Mesendoderm (in vitro differentiated cells): ENCODE measurements at regions not wholly inside any gene's neighbourhood (a gene's known extent, or its start where the extent isn't known, plus 50 kb on each side); places are given as distances from the start of the nearest gene placed in this dataset.
A peak's percentile ranks its signal among the peaks of the same experiment; 100 is the strongest.

Experiments used
- DNase-seq: peaks from one replicate; pipeline ENCODE4 v3.0.0; 2013
- H2AK5ac ChIP-seq: 2 replicates; pipeline ENCODE4 v1.6.1; 2013; ENCODE audit warnings: low read length, inconsistent platforms
- H2BK120ac ChIP-seq: 2 replicates; pipeline ENCODE4 v1.6.1; 2013; ENCODE audit warnings: low read depth, mild to moderate bottlenecking, low read length, moderate library complexity, mixed read lengths
- H2BK15ac ChIP-seq: replicated peaks from 2 replicates; pipeline ENCODE4 v1.6.1; 2013; ENCODE audit warnings: low read depth, mild to moderate bottlenecking, moderate library complexity
- H2BK5ac ChIP-seq: 2 replicates; pipeline ENCODE4 v1.6.1; 2013; ENCODE audit warnings: low read length, inconsistent platforms
- H3K18ac ChIP-seq: 2 replicates; pipeline ENCODE4 v1.6.1; 2013; ENCODE audit warnings: mild to moderate bottlenecking, low read length, mixed read lengths
- H3K23ac ChIP-seq: one replicate; pipeline ENCODE4 v1.6.1; 2013; ENCODE audit warnings: low read length
- H3K27ac ChIP-seq: 2 replicates; pipeline ENCODE4 v1.5.1; 2013; ENCODE audit warnings: low read depth, mild to moderate bottlenecking, inconsistent platforms, low read length, moderate library complexity
- H3K27me3 ChIP-seq: 2 replicates; pipeline ENCODE4 v1.6.1; 2013; ENCODE audit warnings: low read length, control low read depth, mild to moderate bottlenecking, inconsistent platforms; ENCODE audit not compliant: insufficient read depth, poor library complexity
- H3K36me3 ChIP-seq: 2 replicates; pipeline ENCODE4 v1.6.1; 2013; ENCODE audit warnings: low read length, inconsistent platforms; ENCODE audit not compliant: control insufficient read depth, insufficient read depth
- H3K4ac ChIP-seq: one replicate; pipeline ENCODE4 v1.6.1; 2013; ENCODE audit warnings: low read depth, mild to moderate bottlenecking, low read length, moderate library complexity
- H3K4me1 ChIP-seq: 2 replicates; pipeline ENCODE4 v1.6.1; 2013; ENCODE audit warnings: low read depth, low read length, inconsistent platforms; ENCODE audit not compliant: control insufficient read depth
- H3K4me2 ChIP-seq: 2 replicates; pipeline ENCODE4 v1.6.1; 2013; ENCODE audit warnings: low read length
- H3K4me3 ChIP-seq: 2 replicates; pipeline ENCODE4 v1.5.1; 2013; ENCODE audit warnings: mild to moderate bottlenecking, low read length
- H3K56ac ChIP-seq: one replicate; pipeline ENCODE4 v1.6.1; 2013; ENCODE audit warnings: low read length
- H3K79me1 ChIP-seq: 2 replicates; pipeline ENCODE4 v1.6.1; 2013; ENCODE audit warnings: low read length, inconsistent platforms
- H3K79me2 ChIP-seq: 2 replicates; pipeline ENCODE4 v1.6.1; 2013; ENCODE audit warnings: mild to moderate bottlenecking, low read length; ENCODE audit not compliant: control insufficient read depth, insufficient read depth
- H3K9ac ChIP-seq: 2 replicates; pipeline ENCODE4 v1.6.1; 2013; ENCODE audit warnings: low read length, inconsistent platforms
- H4K5ac ChIP-seq: one replicate; pipeline ENCODE4 v1.6.1; 2013; ENCODE audit warnings: low read length
- H4K8ac ChIP-seq: one replicate; pipeline ENCODE4 v1.6.1; 2013; ENCODE audit warnings: low read depth, mild to moderate bottlenecking, control low read depth, low read length, moderate library complexity
- WGBS: extraction: QIAGEN DNeasy Blood & Tissue Kit; methylation state at CpG from one replicate; pipeline ENCODE4 v1.1.7; 2013; ENCODE audit warnings: low lambda C conversion rate, missing lambda C conversion rate; ENCODE audit not compliant: insufficient coverage; ENCODE audit errors: extremely low coverage; 5-methylcytosine and 5-hydroxymethylcytosine counted together

DNA sequence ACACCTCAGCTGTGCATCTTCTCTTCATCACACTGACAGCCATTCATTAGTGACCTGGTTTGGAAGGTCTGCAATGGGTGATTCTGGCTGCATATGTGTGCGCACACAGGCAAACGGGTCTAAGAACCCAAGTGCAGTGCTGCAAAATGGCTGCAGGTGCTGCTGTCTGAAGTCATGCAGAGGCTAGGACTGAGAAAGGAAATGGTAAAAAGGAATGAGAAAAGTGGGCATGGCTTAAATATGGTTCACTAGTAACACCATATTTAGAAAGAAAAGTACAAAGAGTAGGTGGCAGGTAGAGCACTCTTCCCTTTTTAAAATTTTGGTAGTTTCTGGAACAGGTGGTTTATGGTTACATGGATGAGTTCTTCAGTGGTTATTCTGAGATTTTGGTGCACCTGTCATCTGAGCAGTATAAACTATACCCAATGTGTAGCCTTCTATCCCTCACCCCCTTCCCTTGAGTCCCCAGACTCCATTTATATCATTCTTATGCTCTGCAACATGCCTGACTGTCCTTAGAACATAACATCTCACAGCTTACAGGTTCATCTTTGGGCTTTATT, 78.4 kb downstream of the CCNG2 start:
- Histone ChIP-seq H3K56ac (no peak overlapping the region), H4K8ac (no peak overlapping the region), H3K9ac (no peak overlapping the region), H3K79me1 (no peaks in the 10 kb centered on the region), H3K27ac (no peak overlapping the region), H3K4me3 (no peak overlapping the region), H3K4ac (no peak overlapping the region), H3K4me2 (no peak overlapping the region), H3K79me2 (no peaks in the 10 kb centered on the region), H3K27me3 (no peaks in the 10 kb centered on the region), H4K5ac (no peak overlapping the region), H3K4me1 (no peaks in the 10 kb centered on the region), H2BK5ac (no peak overlapping the region), H2BK120ac (no peak overlapping the region), H2BK15ac (no peak overlapping the region), H2AK5ac (no peak overlapping the region), H3K18ac (no peak overlapping the region), H3K36me3 (no peaks in the 10 kb centered on the region), H3K23ac (no peak overlapping the region)
- DNase-seq, result no peak
- WGBS, result no CpG with 5 or more reads among the region's 2 CpGs

DNA sequence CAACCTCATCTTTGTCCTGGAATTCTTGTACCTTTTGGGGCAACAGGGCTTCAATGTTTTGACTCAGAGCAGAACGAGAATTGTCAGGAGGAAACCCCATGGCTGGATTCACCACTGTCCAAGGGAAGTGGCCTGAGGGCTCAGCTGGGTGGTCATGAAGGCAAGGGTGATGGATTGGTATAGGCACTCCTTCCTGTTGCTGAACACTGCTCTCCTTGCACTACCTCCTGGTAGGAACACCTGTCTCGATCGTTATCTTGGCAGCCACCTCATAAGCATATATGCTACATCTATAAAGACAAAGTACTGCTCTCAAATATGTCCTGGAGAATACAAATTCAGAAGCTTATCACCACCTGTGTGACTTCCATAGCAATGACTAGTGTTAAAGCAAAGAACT, 79.8 kb downstream of the CCNG2 start:
- no peak overlapping the region for H2AK5ac ChIP-seq
- H3K56ac ChIP-seq, result no peak overlapping the region
- no peak overlapping the region for H3K23ac ChIP-seq
- no peak overlapping the region for H4K8ac ChIP-seq
- DNase-seq, result no peak
- H2BK15ac ChIP-seq, result no peak overlapping the region
- no peak overlapping the region for H3K27ac ChIP-seq
- no peak overlapping the region for H3K4me3 ChIP-seq
- H4K5ac ChIP-seq, result no peak overlapping the region
- H3K27me3 ChIP-seq, result no peaks in the 10 kb centered on the region
- no peak overlapping the region for H3K4me2 ChIP-seq
- no peak overlapping the region for H3K18ac ChIP-seq
- no peaks in the 10 kb centered on the region for H3K79me1 ChIP-seq
- H3K4me1 ChIP-seq, result no peaks in the 10 kb centered on the region
- H3K36me3 ChIP-seq, result no peaks in the 10 kb centered on the region
- no peak overlapping the region for H3K4ac ChIP-seq
- no peak overlapping the region for H3K9ac ChIP-seq
- H2BK5ac ChIP-seq, result no peak overlapping the region
- no peak overlapping the region for H2BK120ac ChIP-seq
- no CpG with 5 or more reads among the region's 3 CpGs for WGBS
- H3K79me2 ChIP-seq, result no peaks in the 10 kb centered on the region

DNA sequence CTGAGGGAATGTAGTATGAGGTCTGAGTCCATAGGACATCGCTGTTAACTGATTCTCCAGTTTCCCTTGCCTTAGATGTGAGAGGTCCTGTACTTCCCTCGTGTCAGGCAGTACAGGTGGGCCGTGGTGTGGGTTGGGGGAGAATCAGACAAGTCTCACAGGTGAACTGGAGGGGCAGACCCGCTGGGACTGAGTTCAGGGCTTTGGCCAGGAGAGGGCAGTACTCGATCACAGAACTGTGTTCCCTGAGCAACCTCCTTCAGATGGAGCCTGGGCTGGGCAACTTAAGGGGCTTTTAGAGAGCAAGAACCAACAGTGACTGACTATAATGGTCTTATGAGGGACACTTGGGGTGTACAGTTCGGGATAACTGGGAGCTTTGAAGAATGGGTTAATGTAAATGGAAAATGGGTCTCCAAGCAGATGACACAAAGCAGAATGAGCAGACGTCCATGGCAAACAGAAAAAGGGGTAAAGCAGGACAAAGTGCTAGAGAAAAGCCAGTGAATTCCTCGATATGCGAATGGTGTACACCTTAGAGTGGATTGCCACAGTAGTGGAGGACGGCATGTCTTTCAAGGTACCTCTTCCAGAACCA, 83.6 kb downstream of the CCNG2 start:
- Histone ChIP-seq H3K4me1 (no peaks in the 10 kb centered on the region), H3K79me1 (no peaks in the 10 kb centered on the region), H3K4ac (no peak overlapping the region), H2AK5ac (no peak overlapping the region), H4K5ac (no peak overlapping the region), H3K36me3 (no peaks in the 10 kb centered on the region), H4K8ac (no peak overlapping the region), H3K4me3 (no peak overlapping the region), H3K18ac (no peak overlapping the region), H2BK120ac (no peak overlapping the region), H2BK15ac (no peak overlapping the region), H3K27ac (no peak overlapping the region), H3K9ac (no peak overlapping the region), H3K23ac (no peak overlapping the region), H3K4me2 (no peak overlapping the region), H3K79me2 (no peaks in the 10 kb centered on the region), H3K27me3 (no peaks in the 10 kb centered on the region), H3K56ac (no peak overlapping the region), H2BK5ac (no peak overlapping the region)
- peak; percentile 79 for DNase-seq
- no CpG with 5 or more reads among the region's 10 CpGs for WGBS

DNA sequence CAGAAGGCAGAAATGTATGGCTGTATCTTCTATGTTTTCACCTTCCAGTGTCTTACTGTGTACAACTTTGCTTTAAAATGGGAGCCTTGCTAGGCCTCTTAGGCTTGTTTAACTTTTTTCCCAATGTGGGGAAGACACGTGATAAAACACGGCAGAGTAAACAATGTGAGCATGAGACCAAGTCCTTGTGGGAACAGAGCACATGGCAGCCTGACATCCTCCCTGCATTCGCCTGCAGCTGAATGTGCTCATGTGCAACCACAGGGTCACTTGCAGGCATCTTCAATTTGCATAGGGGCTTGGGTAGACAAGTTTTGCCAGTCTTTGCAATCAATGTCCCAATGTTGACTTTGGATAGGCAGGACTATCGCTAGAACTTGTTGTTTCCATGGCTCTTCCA, 91.8 kb downstream of the CCNG2 start:
- Histone ChIP-seq H3K18ac (no peak overlapping the region), H3K4me2 (no peak overlapping the region), H2BK5ac (no peak overlapping the region), H3K23ac (no peak overlapping the region), H3K9ac (no peak overlapping the region), H3K36me3 (no peaks in the 10 kb centered on the region), H4K8ac (no peak overlapping the region), H3K79me1 (no peaks in the 10 kb centered on the region), H2AK5ac (no peak overlapping the region), H3K4me1 (no peaks in the 10 kb centered on the region), H3K56ac (no peak overlapping the region), H3K27ac (no peak overlapping the region), H2BK15ac (no peak overlapping the region), H2BK120ac (no peak overlapping the region), H3K4me3 (no peak overlapping the region), H4K5ac (no peak overlapping the region), H3K79me2 (no peaks in the 10 kb centered on the region), H3K4ac (no peak overlapping the region), H3K27me3 (no peaks in the 10 kb centered on the region)
- no peak for DNase-seq
- WGBS, result no CpG with 5 or more reads among the region's 4 CpGs

DNA sequence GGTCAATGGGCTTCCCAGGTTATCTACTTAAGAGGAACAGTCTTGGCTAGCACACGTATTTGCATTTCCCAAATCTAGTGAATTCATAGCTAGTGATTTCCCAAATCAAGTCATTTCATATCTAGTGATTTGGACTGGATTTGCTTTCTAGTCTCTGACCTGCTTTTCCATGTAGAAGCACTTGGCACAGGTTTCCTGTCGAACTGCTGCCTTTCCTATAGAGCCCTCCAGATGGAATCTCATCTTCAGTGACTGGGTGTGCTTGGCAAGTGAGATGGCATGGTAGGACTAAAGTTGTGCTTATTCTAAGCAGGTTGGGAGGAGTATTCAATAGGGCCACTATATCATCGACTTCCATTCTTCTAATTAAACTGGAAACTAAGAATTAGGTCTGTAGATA, 94.7 kb downstream of the CCNG2 start:
- Histone ChIP-seq H3K79me1 (no peaks in the 10 kb centered on the region), H4K5ac (no peak overlapping the region), H3K79me2 (no peaks in the 10 kb centered on the region), H3K9ac (no peak overlapping the region), H2BK5ac (no peak overlapping the region), H2BK15ac (no peak overlapping the region), H3K4me3 (no peak overlapping the region), H3K56ac (no peak overlapping the region), H3K27me3 (no peaks in the 10 kb centered on the region), H3K4ac (no peak overlapping the region), H4K8ac (no peak overlapping the region), H3K36me3 (no peaks in the 10 kb centered on the region), H3K27ac (no peak overlapping the region), H3K4me1 (no peaks in the 10 kb centered on the region), H3K23ac (no peak overlapping the region), H3K18ac (no peak overlapping the region), H2BK120ac (no peak overlapping the region), H3K4me2 (no peak overlapping the region), H2AK5ac (no peak overlapping the region)
- WGBS, result no CpG with 5 or more reads among the region's 3 CpGs
- DNase-seq, result no peak

DNA sequence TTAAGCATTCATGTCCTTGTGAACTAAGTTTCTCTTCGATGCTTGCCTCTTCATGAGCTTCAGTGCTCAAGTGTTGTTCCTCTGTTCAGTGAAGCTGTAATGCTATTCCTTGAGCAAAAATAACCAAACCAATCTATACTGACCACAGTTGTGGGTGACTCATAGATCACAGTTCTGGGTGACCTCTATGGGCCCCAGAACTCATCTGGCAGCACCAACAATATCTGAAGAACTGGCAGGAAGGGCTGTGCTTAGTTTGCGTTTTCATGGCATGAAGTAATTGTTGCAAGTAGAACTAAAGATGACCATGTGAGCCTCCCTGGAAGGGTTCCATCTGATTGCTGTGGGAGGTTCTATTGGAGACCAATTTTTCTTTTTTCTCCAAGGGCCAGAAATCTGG, 106.2 kb downstream of the CCNG2 start:
- Histone ChIP-seq H2BK120ac (no peak overlapping the region), H4K8ac (no peak overlapping the region), H3K4me2 (no peak overlapping the region), H4K5ac (no peak overlapping the region), H3K9ac (no peak overlapping the region), H3K4me1 (no peaks in the 10 kb centered on the region), H2BK15ac (no peak overlapping the region), H3K56ac (no peak overlapping the region), H3K4ac (no peak overlapping the region), H3K4me3 (no peak overlapping the region), H3K27ac (no peak overlapping the region), H3K36me3 (no peaks in the 10 kb centered on the region), H3K23ac (no peak overlapping the region), H3K27me3 (no peaks in the 10 kb centered on the region), H2AK5ac (no peak overlapping the region), H3K79me2 (no peaks in the 10 kb centered on the region), H2BK5ac (no peak overlapping the region), H3K18ac (no peak overlapping the region), H3K79me1 (no peaks in the 10 kb centered on the region)
- no CpG with 5 or more reads among the region's 2 CpGs for WGBS
- DNase-seq, result no peak
